NCI-H1694 treated with DMSO at 0.1 percent for 48 hours (cell line): ENCODE measurements at regions not wholly inside any gene's neighbourhood (a gene's known extent, or its start where the extent isn't known, plus 50 kb on each side); places are given as distances from the start of the nearest gene placed in this dataset.
"Not testable (repeated sequence)": the region's sequence is repeated elsewhere in the genome, so short reads cannot be mapped to it uniquely, and the experiment has no call there.

ENCODE experiments used
- DNase-seq: peaks from one replicate; lab custom pipeline; 2025; lab: John Stamatoyannopoulos, UW

GRCh38 chr3:27554706-27555105 lies 70.5 kb upstream of the SLC4A7 start:
- no peak for DNase-seq

GRCh38 chr3:27553886-27554540 lies 69.8 kb upstream of the SLC4A7 start:
- no peak for DNase-seq

- DNase-seq = not testable (repeated sequence)
Measured at GRCh38 chr3:27552708-27553107, 68.5 kb upstream of the SLC4A7 start.

- not testable (repeated sequence) for DNase-seq
Measured at GRCh38 chr3:27551413-27551812, 67.2 kb upstream of the SLC4A7 start.

GRCh38 chr3:27545061-27545460 lies 60.9 kb upstream of the SLC4A7 start:
- DNase-seq = no peak

- no peak for DNase-seq
Measured at GRCh38 chr3:27544372-27544865, 60.2 kb upstream of the SLC4A7 start.

- no peak for DNase-seq
Measured at GRCh38 chr3:27542476-27542875, 58.3 kb upstream of the SLC4A7 start.

GRCh38 chr3:27540231-27540630 lies 56.0 kb upstream of the SLC4A7 start:
- no peak for DNase-seq

GRCh38 chr3:27536491-27536890 lies 52.3 kb upstream of the SLC4A7 start:
- no peak for DNase-seq

- DNase-seq = no peak
Measured at GRCh38 chr3:27535809-27536392, 51.7 kb upstream of the SLC4A7 start.

GRCh38 chr3:27533718-27534573 lies 49.8 kb upstream of the SLC4A7 start:
- DNase-seq = no peak
